GM18502 (cell line): ENCODE measurements at regions not wholly inside any gene's neighbourhood (a gene's known extent, or its start where the extent isn't known, plus 50 kb on each side); places are given as distances from the start of the nearest gene placed in this dataset.
"Not testable (repeated sequence)": the region's sequence is repeated elsewhere in the genome, so short reads cannot be mapped to it uniquely, and the experiment has no call there.

ENCODE experiments used
- ATAC-seq: cut with Tn5 transposase; IDR thresholded peaks from one replicate; pipeline ENCODE4 v1.9.1; 2021; ENCODE audit warnings: mild to moderate bottlenecking; ENCODE audit not compliant: unreplicated experiment, poor library complexity

DNA sequence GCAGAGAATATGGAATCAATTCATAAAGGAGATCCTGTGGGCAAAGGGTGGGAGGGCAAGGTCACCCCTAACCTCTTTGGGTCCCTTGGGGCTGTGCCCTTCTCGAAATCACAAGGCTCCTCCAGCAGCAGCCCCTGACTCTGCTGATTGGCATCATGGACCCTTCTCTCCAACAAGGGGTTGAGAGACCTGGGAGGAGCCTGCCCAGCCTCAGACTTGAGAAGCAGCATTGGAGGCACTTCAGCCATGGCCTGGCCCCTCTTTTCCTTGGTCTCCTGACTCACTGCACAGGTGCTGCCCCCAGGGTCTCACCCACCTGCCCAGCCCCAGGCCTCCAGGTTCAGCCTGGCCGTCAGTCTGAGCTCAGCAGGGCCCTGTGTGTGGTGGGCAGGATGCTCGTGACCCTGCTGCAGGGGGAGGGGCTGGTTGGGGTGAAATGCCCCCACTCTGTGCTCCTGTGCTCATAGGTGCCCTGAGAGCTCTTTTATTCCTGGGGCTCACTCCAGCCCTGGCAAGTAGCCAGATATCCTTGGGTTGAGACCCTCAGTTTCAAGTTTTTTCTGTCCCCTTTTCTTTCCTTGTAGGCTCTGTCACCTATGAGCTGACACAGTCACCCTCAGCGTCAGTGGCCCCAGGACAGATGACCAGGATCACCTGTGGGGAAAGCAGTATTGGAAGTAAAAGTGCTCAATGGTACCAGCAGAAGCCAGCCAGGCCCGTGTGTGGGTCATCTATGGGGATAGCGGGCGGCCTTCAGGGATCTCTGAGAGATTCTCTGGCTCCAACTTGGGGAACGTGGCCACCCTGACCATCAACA, 110.8 kb downstream of the GGTLC2 start:
- ATAC-seq = no peak

- no peak for ATAC-seq
These were observed 111.3 kb downstream of the GGTLC2 start for GRCh38 chr22:22755778-22756100.

DNA sequence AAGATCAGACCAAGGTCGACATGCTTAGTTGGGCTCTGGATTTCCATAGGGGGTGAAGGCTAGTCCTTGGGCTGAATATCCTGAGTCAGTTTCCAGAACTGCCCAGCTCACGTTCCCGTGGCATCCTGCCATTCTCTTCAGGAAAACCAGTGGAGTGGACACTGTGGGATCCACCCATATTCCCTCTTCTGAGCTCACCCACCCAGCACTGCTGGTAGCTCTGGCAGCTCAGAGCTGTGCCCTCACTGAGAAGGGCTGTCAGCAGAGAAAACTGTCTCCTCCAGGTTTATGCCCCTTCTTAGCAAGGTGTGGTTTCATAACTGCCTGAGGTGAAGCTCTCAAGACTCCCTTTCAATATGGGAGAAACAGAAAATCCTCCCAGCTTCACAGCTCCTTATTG, 111.7 kb downstream of the GGTLC2 start:
- ATAC-seq = no peak

DNA sequence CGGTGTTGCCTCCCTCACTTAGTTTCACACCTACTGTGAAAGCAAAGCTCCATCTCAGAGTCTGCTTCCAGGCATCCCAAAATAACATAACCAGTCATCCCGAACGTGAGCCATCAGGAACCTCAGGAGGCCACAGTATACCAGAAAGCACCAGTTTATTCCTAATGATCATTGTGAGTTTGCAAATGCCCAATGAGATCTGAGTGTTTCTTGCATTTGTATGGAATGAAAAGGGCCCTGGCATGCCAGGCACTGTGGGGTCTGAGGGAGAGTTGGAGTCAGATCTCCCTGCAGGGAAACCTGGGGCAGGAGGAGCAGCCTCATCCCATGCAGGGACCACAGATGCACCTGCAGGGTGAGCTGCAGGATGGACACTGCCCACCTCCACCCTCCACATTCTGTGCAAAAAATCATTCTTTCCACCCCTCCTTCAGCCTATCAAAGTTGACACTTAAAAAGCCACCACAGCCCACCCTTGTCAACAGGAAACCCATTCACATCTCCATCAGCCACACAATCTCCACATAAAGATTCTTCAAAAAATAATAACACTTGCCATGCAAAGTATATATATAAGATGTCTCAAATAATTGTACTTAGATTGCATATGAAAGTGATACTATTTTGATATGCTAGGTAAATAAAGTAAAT, 112.3 kb downstream of the GGTLC2 start:
- ATAC-seq = not testable (repeated sequence)

- ATAC-seq = not testable (repeated sequence)
These were observed 113.8 kb downstream of the GGTLC2 start for GRCh38 chr22:22758101-22758807.

DNA sequence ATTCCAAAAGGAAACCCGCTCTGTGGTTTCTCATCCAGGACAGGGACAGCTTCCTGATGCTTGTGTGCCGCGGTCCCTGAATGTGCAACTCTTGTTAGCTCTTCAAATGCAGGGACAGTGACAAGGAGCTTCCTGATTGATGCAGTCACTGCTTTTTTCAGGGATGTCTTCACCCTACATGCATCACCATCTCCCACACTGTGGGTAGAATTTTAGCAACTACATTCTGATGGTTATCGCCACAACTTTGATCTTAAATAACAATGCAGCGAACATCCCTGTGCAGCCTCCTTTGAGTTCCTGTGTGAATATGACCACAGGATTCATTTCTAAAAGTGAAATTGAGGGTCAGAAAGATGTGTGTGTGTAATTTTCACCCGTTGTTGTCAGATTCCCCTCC, 115.0 kb downstream of the GGTLC2 start:
- no peak for ATAC-seq

DNA sequence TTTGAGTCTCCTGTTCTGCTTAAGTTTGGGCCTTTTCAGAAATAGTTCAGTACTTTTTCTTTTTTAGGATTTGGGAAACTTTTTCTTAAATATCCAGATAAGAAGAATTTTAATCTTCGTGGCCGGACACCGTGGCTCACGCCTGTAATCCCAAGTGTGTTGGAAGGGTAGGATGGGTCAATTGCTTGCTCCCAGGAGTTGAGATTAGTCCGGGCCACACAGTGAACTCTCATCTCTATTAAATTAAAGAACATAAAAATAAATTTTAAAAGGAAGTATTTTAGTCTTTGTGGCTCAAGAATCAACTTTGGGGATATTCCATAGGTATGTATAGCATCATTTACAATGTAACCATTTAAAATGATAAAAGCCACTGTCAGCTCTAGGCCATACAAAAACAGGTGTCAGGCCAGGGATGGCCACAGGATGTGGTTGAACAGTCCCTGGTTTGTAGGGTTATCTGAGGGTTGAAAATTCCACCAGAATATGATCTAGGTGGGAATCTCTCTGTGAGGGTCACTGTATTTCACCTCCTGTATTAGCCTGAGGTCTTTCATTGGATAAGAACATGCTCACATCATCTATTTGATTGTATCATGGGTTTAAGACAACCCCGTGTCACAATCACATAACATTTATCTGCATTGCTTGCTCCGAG, 115.6 kb downstream of the GGTLC2 start:
- no peak for ATAC-seq

GRCh38 chr22:22761606-22761962, 117.2 kb downstream of the GGTLC2 start:
- no peak for ATAC-seq

GRCh38 chr22:22761963-22762772, 117.8 kb downstream of the GGTLC2 start:
- no peak for ATAC-seq

GRCh38 chr22:22763512-22763911, 119.1 kb downstream of the GGTLC2 start:
- ATAC-seq = no peak

- no peak for ATAC-seq
These were observed 119.7 kb downstream of the GGTLC2 start for GRCh38 chr22:22764085-22764484.

- no peak for ATAC-seq
These were observed 119.6 kb upstream of the IGLL5 start for GRCh38 chr22:22767876-22768602.

DNA sequence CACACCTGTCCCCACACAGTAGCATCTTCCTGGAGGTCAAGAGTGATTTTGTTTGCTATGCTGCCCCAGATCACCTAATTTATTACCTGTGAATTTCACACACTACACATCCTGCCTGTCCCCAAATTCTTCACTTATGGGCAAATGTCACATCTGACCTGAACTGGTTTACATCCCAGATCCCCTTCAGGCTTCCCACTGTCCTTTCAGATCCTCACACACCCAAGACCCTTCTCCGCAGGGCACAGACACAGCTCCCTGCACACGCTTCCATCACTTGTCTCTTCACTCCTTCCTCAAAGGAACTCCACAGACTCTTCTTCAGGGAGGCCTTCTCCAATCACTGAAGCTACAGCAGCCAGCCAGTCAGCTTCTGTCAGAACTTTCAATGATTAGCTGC, 118.7 kb upstream of the IGLL5 start:
- no peak for ATAC-seq

GRCh38 chr22:22769434-22770279, 118.0 kb upstream of the IGLL5 start:
- no peak for ATAC-seq

- no peak for ATAC-seq
These were observed 117.2 kb upstream of the IGLL5 start for GRCh38 chr22:22770280-22770871.

GRCh38 chr22:22770881-22771280, 116.7 kb upstream of the IGLL5 start:
- no peak for ATAC-seq

DNA sequence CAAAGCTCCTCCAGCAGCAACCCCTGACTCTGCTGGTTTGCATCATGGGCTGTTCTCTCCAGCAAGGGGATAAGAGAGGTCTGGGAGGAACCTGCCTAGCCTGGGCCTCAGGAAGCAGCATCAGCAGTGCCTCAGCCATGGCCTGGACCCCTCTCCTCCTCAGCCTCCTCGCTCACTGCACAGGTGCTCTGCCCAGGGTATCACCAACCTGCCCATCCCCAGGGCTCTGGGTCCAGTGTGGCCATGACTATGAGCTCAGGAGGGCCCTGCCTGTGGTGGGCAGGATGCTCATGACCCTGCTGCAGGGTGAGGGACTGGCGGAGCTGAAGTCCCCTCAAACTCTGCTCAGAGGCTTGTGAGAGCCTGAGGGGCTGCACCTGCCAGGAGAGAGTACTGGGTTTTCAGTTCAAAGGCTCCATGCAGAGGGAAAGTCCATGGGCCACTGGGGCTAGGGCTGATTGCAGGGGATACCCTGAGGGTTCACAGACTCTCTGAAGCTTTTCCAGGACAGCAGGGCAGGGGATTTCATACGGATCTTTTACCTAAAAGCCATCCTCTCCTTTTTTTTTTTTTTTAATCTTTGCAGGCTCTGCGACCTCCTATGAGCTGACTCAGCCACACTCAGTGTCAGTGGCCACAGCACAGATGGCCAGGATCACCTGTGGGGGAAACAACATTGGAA, 115.8 kb upstream of the IGLL5 start:
- ATAC-seq = no peak

- ATAC-seq = no peak
These were observed 115.2 kb upstream of the IGLL5 start for GRCh38 chr22:22772396-22772795.
